NCI-H2196 treated with DMSO at 0.1 percent for 48 hours (cell line): ENCODE measurements at regions not wholly inside any gene's neighbourhood (a gene's known extent, or its start where the extent isn't known, plus 50 kb on each side); places are given as distances from the start of the nearest gene placed in this dataset.

ENCODE experiments used
- DNase-seq: peaks from one replicate; lab custom pipeline; 2025; ENCODE audit not compliant: unreplicated experiment; lab: John Stamatoyannopoulos, UW

GRCh38 chr12:88310069-88310468, 168.0 kb downstream of the TMTC3 start:
- DNase-seq, result no peak

DNA sequence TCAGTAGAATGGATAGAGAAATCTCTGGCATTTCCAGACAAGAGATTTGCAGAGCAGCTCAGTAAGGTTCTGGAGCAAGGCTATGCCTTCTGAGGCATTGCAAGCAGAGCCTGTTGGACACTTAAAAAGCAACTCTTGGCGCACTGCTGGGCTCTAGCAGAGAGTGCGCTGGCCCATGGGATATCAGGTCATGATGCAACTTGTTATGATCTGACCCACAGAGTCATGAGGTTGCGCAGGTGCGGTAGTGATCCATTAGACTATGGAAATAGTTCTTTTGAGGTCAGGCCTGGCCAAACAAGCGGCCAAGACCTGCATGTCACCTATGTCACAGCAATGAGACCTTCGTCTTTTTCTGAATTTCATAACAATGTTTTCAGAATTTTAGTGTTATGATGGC, 168.6 kb downstream of the TMTC3 start:
- DNase-seq, result no peak

DNA sequence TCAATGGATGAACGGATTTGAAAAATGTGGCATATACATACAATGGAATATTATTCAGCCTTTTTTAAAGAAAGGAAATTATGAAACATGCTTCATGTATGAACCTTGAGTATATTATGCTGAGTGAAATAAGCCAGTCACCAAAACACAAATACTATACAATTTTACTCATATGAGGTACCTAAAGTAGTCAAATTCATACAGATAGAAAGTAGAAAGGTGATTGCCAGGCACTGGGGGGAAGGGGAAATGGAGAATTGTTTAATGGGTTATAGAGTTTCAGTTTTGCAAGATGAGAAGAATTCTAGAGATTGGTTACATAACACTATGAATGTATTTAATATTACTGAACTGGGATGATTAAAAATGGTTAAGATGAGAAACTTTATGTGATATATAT, 171.4 kb downstream of the TMTC3 start:
- DNase-seq, result no peak

GRCh38 chr12:88314706-88315105, 172.6 kb downstream of the TMTC3 start:
- DNase-seq, result no peak

- no peak for DNase-seq
Measured at GRCh38 chr12:88318726-88319125, 176.6 kb downstream of the TMTC3 start.

GRCh38 chr12:88325076-88325815, 183.1 kb downstream of the TMTC3 start:
- DNase-seq, result no peak

DNA sequence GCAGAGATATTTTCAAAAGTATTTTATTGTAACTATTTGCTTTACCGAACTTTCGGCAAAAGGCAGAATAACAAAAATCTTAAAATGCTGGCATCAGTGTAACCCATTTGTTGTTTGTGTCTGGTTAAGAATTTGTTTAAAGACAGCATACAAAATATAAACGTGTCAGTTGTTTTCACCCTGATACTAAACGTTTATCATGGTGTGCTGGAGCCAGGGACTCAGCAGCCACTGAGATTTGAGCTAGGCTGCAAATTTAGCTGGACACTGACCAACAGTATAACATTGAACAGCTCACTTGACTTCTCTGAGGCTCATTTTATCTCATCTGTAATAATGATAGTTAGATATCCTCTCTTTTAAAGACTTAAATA, 183.7 kb downstream of the TMTC3 start:
- DNase-seq, result no peak

- no peak for DNase-seq
Measured at GRCh38 chr12:88327276-88327675, 185.2 kb downstream of the TMTC3 start.

DNA sequence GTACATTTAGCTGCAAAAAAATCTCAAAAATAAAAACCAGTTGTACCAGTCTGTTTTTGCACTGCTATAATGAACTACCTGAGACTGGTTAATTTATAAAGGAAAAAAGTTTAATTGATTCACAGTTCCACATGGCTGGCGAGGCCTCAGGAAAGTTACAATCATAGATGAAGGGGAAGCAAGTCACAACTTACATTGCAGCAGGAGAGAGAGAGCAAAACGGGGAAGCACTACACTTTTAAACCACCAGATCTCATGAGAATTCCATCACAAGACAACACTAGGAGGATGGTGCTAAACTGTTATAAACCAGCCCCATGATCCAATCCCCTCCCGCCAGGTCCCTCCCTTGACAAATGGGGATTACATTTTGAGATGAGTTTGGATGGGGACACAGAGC, 186.0 kb downstream of the TMTC3 start:
- no peak for DNase-seq

- DNase-seq, result no peak
Measured at GRCh38 chr12:88329833-88330232, 187.7 kb downstream of the TMTC3 start.

- DNase-seq, result peak; percentile 30
Measured at GRCh38 chr12:88334271-88334670, 192.2 kb downstream of the TMTC3 start.

- no peak for DNase-seq
Measured at GRCh38 chr12:88336076-88336739, 194.1 kb downstream of the TMTC3 start.

GRCh38 chr12:88338486-88338885, 196.4 kb downstream of the TMTC3 start:
- DNase-seq, result no peak

DNA sequence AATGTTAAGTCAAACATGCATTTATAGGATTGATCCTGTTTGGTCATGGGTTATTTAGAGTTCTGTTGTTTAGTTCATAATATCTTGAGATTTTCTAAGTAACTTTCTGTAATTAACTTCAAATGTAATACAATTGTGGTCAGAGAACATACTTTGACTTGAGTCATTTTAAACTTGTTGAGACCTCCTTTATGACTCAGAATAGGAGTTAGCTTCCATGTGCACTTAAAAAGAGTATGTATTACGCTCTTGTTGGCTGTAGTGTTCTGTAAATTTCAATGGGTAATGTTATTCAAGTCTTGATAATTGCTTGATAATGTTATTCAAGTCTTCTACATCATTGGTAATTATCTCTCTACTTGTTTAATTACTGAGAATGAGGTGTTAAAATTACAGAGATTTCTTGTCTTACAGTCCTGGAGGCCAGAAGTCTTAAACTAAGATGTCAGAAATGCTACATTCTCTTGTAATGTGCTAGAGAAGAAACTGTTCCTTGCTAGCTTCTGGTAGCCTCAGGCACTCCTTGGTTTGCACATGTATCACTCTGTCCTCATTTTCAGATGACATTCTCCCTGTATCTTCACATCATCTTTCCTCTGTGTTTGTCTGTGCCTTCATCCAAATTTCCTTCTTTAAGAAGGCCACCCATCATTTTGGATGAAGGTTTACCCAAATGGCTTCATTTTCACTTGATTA, 197.3 kb downstream of the TMTC3 start:
- DNase-seq, result no peak

- DNase-seq, result no peak
Measured at GRCh38 chr12:88339966-88340365, 197.9 kb downstream of the TMTC3 start.

DNA sequence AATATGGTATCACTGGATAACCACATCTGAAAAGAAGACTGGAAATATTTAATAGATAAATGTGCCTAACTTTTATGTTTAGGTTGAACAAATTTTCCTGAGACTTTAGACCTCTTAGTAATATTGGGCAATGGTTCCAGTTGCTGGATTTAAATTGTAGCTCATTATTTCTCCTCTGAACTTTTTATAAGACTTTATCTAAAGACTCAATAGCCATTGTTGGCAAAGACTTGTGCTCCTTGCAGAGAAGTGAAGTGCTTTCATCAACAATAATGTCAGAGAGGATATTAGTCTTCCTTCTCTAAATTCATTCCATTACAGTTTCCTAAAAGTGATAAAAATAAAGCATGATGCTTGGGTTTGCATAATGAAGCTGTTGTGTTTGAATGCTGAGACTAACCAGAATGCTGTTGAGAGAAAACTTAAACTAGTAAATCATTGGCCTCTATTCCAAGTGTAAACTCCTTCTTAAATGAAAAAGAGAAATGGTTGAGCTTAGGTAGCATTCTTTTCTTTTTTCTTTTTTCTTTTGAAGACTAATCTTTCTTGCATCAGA, 200.2 kb downstream of the TMTC3 start:
- no peak for DNase-seq

- DNase-seq, result no peak
Measured at GRCh38 chr12:88351146-88351545, 209.0 kb downstream of the TMTC3 start.

DNA sequence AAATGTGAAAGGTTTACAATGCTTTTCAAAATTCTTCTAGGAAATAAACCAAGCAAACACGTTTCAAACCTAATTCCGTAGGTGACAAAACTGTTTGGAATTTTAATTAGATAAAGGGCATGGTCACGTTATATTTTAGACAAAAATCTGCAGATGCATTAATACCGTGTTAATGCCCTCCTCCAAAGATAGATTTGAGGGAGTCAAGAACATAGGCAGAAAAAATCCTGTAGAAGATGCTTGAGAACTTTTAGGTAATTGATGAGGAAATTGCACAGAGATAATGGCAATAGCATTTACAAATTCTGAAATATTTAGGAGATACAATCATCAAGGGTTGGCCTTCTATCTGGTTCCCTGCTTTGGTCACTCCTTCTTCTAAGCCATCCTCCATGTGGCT, 212.6 kb downstream of the TMTC3 start:
- no peak for DNase-seq

DNA sequence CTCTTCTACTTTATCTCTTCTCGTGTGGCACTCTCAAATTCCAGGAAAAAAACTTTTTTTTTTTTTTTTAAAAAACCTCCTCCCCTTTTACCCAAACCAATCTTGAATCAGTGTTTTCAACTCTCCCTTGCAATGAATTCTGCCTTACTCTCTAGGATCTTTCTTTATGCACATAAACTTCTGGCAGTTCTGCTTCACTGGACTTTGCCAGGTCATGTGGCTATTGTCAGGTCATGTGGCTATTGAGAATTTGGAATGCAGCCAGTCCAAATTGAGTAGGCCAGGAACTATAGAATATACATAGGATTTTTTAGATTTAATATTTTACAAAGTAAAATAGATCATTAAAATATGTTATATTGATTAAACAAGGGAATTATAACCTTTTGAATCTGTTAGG, 218.2 kb downstream of the TMTC3 start:
- DNase-seq, result no peak

DNA sequence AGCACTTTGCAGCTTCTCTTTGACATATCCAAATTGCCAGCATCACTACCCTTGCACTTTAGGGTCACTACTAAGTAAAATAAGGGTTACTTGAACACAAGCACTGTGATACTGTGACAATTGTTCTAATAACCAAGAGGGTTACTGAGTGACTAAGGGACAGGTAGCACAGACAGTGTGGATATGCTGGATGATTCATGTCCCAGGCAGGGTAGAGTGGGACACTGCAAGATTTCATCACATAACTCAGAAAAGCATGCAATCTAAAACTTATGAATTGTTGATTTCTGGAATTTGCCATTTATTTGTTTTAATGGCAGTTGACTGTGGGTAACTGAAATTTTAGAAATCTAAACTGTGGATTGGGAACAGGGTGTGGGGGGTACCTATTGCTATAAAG, 218.8 kb downstream of the KITLG start:
- DNase-seq, result no peak

DNA sequence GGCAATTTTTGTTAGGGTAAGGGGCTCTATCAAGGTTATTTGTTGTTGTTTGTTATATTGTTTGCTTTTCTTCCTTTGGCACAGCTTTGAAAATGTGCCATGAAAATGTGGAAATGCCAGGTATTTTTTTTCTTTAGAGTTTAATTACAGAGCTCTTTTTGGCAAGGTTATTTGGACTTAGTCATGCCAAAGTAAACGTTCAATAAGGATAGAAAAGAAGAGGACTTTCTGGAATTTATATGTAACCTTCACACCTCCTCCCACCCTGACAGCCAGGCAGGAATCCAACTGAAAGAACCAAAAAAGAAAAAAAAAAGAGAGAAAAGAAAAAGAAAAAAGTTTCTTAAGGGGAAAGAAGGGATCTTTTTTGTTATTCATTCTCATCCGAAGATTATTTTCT, 217.8 kb downstream of the KITLG start:
- peak; percentile 27 for DNase-seq

DNA sequence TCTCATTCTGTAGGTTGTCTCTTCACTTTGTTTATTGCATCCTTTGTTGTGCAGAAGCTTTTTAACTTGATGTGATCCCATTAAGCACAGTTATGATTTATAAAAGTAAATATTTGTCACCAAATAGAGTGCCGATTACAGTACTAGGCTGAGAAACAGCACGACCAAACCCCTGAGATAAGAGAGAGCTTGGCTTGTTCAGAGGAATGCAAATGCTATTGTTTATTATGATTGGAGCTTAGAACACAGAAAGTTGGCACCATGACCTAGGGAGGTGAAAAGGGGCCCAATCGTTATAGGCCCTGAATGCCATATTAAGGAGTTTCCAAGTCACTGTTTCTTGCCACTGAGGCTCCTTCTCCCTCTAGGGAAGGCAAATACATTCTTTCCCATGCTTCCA, 214.9 kb downstream of the KITLG start:
- no peak for DNase-seq
